ENCODE measurements at regions not wholly inside any gene's neighbourhood (a gene's known extent, or its start where the extent isn't known, plus 50 kb on each side); places are given as distances from the start of the nearest gene placed in this dataset.
"Not testable (repeated sequence)": the region's sequence is repeated elsewhere in the genome, so short reads cannot be mapped to it uniquely, and the experiment has no call there.

GRCh38 chr5:66234241-66234640 lies 90.1 kb downstream of the SREK1 start:
- DNase-seq: no peak

- no peak for DNase-seq
Measured at GRCh38 chr5:66238435-66238834, 94.3 kb downstream of the SREK1 start.

DNA sequence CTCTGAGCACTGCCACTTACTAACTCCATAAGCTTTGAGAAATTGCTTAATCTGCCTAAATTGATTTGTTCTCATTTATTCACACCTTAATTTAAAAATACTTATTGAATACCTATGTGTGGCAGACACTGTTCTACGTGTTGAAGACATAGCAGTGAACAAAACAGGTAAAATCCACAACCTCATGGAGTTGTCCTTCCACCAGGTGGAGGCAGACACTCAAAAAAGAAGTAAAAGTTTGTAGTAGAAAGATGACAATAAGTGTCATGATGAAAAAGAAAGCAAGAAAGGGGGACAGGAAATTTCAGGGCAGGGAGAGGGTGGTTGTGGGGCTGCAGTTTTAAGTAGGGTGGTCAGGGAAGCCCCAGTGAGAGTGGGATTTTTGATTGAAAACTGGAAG lies 94.9 kb downstream of the SREK1 start:
- peak; percentile 41 to 51 for DNase-seq

DNA sequence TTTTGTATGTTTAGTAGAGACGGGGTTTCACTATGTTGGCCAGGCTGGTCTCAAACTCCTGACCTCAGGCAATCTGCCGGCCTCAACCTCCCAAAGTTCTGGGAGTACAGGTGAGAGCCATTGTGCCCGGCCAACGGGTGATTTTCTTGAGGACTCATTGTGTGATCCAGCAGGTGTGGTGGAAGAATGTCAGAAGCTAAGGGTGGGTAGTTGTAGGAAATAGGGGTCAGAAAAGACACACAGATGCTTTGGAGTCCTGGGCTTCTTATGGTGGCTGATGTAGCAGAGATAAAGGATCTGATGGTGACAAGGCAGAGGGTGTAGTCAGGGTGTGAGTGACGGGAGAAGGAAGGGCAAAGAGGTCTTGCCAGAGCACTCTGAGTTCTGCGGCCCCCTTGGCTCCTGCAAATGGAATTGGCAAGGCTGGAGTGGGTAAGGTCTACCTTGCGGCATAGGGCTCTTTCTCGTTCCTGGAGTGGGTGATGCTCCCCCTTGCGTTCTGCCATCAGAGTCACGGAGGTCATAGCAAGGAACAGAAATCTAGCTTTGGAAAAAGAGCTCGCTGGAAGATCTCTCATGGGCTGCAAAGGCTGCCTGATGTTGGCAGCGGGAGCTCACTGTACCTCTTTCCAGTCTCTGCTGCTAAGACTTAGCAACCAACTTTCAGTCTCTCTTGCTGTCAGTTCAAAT lies 97.2 kb downstream of the SREK1 start:
- no peak for DNase-seq

- no peak for DNase-seq
Measured at GRCh38 chr5:66242050-66242715, 98.1 kb downstream of the SREK1 start.

GRCh38 chr5:66246608-66247007 lies 102.5 kb downstream of the SREK1 start:
- no peak for DNase-seq

GRCh38 chr5:66247176-66247960 lies 103.3 kb downstream of the SREK1 start:
- no peak for DNase-seq

DNA sequence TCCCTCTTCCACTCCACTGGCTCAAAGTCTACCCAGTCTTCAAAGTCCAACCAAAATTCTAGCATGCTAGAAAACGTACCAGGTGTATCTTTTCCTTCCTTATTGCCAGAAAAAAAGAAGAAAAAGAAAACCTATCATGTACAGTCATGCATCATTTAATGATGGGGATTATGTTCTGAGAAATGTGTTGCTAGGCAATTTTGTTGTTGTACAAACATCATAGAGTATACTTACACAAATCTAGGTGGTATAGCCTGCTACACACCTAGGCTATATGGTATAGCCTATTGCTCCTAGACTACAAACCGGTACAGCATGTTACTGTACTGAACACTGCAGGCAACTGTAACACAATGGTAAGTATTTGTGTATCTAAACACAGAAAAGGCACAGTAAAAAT lies 104.8 kb downstream of the SREK1 start:
- DNase-seq: no peak

- DNase-seq: no peak
Measured at GRCh38 chr5:66249920-66250319, 105.8 kb downstream of the SREK1 start.

DNA sequence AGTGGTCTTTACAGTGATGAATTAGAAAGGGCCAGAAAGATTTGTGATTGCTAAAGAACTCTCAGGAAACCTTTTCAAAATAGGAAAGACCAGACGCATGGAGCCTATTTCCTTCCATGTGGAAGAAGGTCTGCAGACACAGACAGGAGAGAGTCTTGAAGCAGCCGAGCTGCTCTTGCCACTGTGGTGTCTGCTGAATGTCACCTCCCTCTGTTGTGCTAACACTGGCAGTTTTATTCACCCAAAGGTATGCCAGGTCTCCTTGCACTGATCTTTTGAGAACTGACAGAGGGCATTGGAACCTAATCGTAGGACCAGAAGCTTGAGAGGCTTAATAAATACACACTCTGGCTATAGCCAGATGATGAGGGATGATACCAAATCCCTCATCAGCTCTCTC lies 108.7 kb downstream of the SREK1 start:
- no peak for DNase-seq

- DNase-seq: no peak
Measured at GRCh38 chr5:66255714-66256113, 111.6 kb downstream of the SREK1 start.

- DNase-seq: no peak
Measured at GRCh38 chr5:66273121-66273520, 129.0 kb downstream of the SREK1 start.

DNA sequence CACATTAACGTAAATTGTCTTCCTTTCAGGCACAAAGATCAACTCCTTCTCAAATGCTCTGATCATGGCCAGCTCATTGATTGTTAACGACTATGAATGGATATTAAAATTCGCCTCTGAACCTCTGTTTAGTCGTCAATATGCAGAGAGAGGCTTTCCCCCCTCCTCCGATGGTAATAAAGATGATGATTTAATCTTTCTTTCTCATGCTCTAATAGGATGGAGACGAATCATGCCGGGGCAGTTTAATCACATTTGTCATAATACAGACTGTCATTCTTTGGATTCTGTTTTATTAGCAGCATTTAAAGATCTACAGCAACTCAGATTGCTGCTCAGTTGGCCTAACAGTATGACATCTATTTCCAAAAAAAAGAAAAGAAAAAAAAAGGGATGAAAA lies 132.9 kb downstream of the SREK1 start:
- no peak for DNase-seq

GRCh38 chr5:66277981-66278380 lies 133.9 kb downstream of the SREK1 start:
- no peak for DNase-seq

- no peak for DNase-seq
Measured at GRCh38 chr5:66281294-66281693, 137.2 kb downstream of the SREK1 start.

GRCh38 chr5:66284588-66285342 lies 140.7 kb downstream of the SREK1 start:
- DNase-seq: no peak

GRCh38 chr5:66285343-66285922 lies 141.3 kb downstream of the SREK1 start:
- no peak for DNase-seq

DNA sequence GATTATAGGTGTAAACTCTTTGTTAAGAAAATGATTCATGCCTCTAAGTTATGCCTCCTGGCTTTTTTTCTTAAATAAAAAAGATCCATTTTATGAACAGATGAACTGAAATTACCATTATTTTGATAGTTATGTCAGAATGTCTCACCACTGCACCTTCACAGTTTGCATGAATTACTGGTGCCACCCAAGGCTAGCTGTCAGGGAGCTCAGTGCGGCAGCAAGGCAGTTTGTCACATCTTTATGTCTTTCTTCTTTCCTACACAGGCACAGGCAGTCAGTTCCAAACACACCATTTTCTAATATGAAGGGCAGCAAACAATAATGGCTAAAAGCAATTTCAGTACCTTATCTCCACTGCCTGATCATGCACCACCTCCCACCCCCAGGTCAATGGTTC lies 147.7 kb downstream of the SREK1 start:
- DNase-seq: no peak

GRCh38 chr5:66293851-66294250 lies 149.8 kb downstream of the SREK1 start:
- DNase-seq: not testable (repeated sequence)

DNA sequence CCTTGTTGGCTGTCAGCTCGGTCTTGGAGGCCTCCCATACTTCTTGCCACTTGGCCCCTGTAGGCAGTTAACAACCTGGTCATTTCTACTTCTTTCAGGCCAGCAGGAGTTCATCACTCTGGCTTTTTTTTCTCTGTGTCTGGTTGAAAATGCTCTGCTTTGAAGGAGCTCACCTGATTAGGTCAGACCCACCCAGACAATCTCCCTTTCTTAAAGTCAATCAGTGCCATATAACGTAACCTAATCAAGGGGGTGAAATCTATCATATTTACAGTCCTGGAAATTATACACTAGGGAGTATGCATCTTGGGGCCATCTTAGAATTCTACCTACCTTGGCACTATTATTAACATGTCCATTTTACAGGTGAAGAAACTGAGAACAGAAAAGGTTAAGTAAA lies 155.4 kb downstream of the SREK1 start:
- no peak for DNase-seq

DNA sequence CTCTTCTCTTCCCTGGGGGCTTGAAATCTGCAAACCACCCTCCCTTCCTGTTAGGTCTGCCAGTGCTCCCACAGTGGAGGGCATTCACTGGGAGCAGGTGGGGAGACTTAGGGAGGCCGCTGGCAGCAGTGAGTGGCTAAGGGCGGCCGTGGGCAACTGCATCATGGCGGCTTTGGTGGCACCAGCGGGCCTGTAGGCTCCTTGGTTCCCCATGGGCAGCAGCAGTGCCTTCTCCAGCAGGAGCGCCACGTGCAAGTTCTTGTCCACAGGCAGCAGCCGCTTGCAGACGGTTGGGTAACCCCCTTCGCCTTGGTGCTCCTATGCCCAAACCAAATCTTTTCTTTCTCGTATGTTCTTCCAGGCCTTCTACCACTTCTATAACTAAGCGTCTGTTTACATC lies 158.2 kb downstream of the SREK1 start:
- no peak for DNase-seq

DNA sequence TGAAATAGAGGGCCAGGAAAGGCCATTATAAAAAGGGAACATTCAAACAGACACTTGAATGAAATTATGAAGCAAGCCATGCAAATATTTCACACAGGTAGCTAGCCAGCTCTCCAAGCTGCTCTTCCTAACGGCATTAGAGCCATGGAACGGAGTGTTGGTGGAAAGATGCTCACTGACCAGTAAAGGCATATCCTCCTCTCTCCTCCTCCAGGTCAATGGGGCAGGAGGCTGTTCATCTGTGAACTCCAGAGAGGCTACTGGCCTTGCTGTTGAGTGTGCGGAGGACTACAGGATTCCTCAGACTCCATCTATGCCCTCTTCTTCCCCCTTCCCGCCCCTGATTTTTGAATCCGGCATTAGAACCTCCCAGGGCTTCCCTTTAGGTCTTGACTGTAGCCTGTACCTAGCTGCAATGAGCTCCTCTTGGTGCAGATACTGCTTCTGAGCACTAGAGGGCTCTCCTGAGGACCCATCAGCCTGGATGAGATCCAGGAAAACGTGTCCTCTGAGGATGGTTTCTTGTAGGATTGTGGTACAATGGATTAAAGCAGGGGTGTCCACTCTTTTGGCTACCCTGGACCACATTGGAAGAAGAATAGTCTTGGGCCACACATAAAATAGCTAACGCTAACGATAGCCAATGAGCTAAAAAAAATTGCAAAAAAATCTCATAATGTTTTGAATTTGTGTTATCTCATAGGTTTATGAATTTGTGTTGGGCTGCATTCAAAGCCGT lies 162.2 kb downstream of the SREK1 start:
- peak; percentile 81 to 82 for DNase-seq
